SK-N-SH (cell line): ENCODE measurements at regions not wholly inside any gene's neighbourhood (a gene's known extent, or its start where the extent isn't known, plus 50 kb on each side); places are given as distances from the start of the nearest gene placed in this dataset.

Experiments used
- CTCF ChIA-PET: fragments of 300-600, 350-600 bp; formaldehyde crosslinking; extraction: SDS; loops from one replicate; lab custom pipeline; 2021; lab: Yijun Ruan, JAX
- POLR2A ChIA-PET: fragments of 350-600 bp; sonication (Branson Sonifier 250); formaldehyde crosslinking; extraction: SDS; loops from one replicate; lab custom pipeline; 2020; ENCODE audit warnings: antibody characterized with exemption, inconsistent platforms; lab: Yijun Ruan, JAX
- DNase-seq: peaks from one replicate; pipeline ENCODE4 v3.0.0; 2012
- H2AFZ ChIP-seq: fragments of 200-600 bp; sonication (generic); 2 replicates; pipeline ENCODE4 v1.8.1; 2016; ENCODE audit warnings: antibody characterized with exemption, mild to moderate bottlenecking, low read depth
- H3F3A ChIP-seq: fragments of 200-600 bp; sonication (generic); replicated peaks from 2 replicates; pipeline ENCODE3; 2016; ENCODE audit warnings: antibody characterized with exemption, mild to moderate bottlenecking; ENCODE audit not compliant: insufficient read depth
- H3K27ac ChIP-seq, 2 experiments: fragments of 200-500 bp in 1 of 2; fragments of 200-600 bp in 1 of 2; sonication (Bioruptor generic) in 1 of 2; sonication (generic), shearing (Covaris generic) in 1 of 2; 2 replicates each; pipeline versions ENCODE4 v1.5.1 to v1.6.1; 2014 to 2016; ENCODE audit warnings: low read depth in 2 of 2, inconsistent platforms in 1 of 2, low read length in 1 of 2, mild to moderate bottlenecking in 1 of 2, mixed read lengths in 1 of 2
- H3K27me3 ChIP-seq: fragments of 200-600 bp; sonication (generic), shearing (Covaris generic); 2 replicates; pipeline ENCODE4 v1.6.1; 2016; ENCODE audit warnings: mixed run types; ENCODE audit not compliant: insufficient read depth
- H3K36me3 ChIP-seq, 2 experiments: fragments of 200-500 bp in 1 of 2; fragments of 200-600 bp in 1 of 2; sonication (Bioruptor generic) in 1 of 2; sonication (generic) in 1 of 2; replicated peaks in 1 of 2; 2 replicates each; pipeline versions ENCODE3 to v1.5.1; 2014 to 2016; ENCODE audit warnings: low read length in 1 of 2, mild to moderate bottlenecking in 1 of 2; ENCODE audit not compliant: insufficient read depth in 2 of 2, control insufficient read depth in 1 of 2
- H3K4me1 ChIP-seq, 2 experiments: fragments of 200-500 bp in 1 of 2; fragments of 200-600 bp in 1 of 2; sonication (Bioruptor generic) in 1 of 2; sonication (generic), shearing (Covaris generic) in 1 of 2; 2 replicates each; pipeline versions ENCODE4 v1.5.1 to v1.6.1; 2014 to 2016; ENCODE audit warnings: low read depth in 1 of 2, low read length in 1 of 2, mixed run types in 1 of 2; ENCODE audit not compliant: insufficient read depth in 2 of 2, control insufficient read depth in 1 of 2
- H3K4me2 ChIP-seq: fragments of 200-600 bp; sonication (generic), shearing (Covaris generic); 2 replicates; pipeline ENCODE4 v1.6.1; 2017; ENCODE audit warnings: mixed run types
- H3K4me3 ChIP-seq, 2 experiments: fragments of 200-500 bp in 1 of 2; fragments of 200-600 bp in 1 of 2; sonication (Bioruptor generic) in 1 of 2; sonication (generic), shearing (Covaris generic) in 1 of 2; 2 replicates each; pipeline versions ENCODE4 v1.5.1 to v1.8.1; 2014 to 2016; ENCODE audit warnings: low read depth in 2 of 2, inconsistent platforms in 1 of 2, low read length in 1 of 2, mild to moderate bottlenecking in 1 of 2, mixed read lengths in 1 of 2, moderate library complexity in 1 of 2
- H3K79me2 ChIP-seq: fragments of 200-600 bp; sonication (generic); 2 replicates; pipeline ENCODE4 v1.8.1; 2017; ENCODE audit warnings: mild to moderate bottlenecking; ENCODE audit not compliant: insufficient read depth
- H3K9ac ChIP-seq: fragments of 200-600 bp; sonication (generic); 2 replicates; pipeline ENCODE4 v1.6.1; 2017; ENCODE audit warnings: mixed run types
- H3K9me2 ChIP-seq: fragments of 200-600 bp; sonication (generic); 2 replicates; pipeline ENCODE4 v1.6.1; 2017; ENCODE audit warnings: mixed run types
- H3K9me3 ChIP-seq: fragments of 200-600 bp; sonication (generic); 2 replicates; pipeline ENCODE4 v1.6.1; 2017; ENCODE audit warnings: mixed run types, mild to moderate bottlenecking, moderate library complexity
- H4K20me1 ChIP-seq: fragments of 200-600 bp; sonication (generic); 2 replicates; pipeline ENCODE4 v1.6.1; 2017; ENCODE audit warnings: mild to moderate bottlenecking, mixed run types; ENCODE audit not compliant: insufficient read depth
- CTCF ChIP-seq: fragments of 200-600 bp; sonication (generic); IDR thresholded peaks from 2 replicates; pipeline ENCODE4 v1.6.1; 2017; ENCODE audit warnings: antibody characterized with exemption, mild to moderate bottlenecking, moderate library complexity
- ELF1 ChIP-seq: IDR thresholded peaks from 2 replicates; pipeline ENCODE4 v1.4.0; 2012
- EP300 ChIP-seq, 2 experiments: IDR thresholded peaks; 2 replicates each; pipeline versions ENCODE4 v1.4.0 to v1.6.1; 2012; ENCODE audit warnings: borderline replicate concordance in 1 of 2, low read depth in 1 of 2, low read length in 1 of 2
- EZH2phosphoT487 ChIP-seq: fragments of 200-600 bp; sonication (generic); IDR thresholded peaks from 2 replicates; pipeline ENCODE4 v1.6.1; 2017; ENCODE audit warnings: low read depth, mixed run types, mild to moderate bottlenecking, antibody characterized with exemption, moderate library complexity, borderline replicate concordance
- FOSL2 ChIP-seq: IDR thresholded peaks from 2 replicates; pipeline ENCODE4 v1.4.0; 2012; ENCODE audit warnings: low read depth, mild to moderate bottlenecking, moderate library complexity, borderline replicate concordance
- FOXJ3 ChIP-seq: sonication (generic); formaldehyde crosslinking; IDR thresholded peaks from 2 replicates; pipeline ENCODE4 v1.5.1; 2020; ENCODE audit warnings: mild to moderate bottlenecking, missing genetic modification reagents
- FOXM1 ChIP-seq: IDR thresholded peaks from 2 replicates; pipeline ENCODE4 v1.4.0; 2012; ENCODE audit warnings: low read depth, mild to moderate bottlenecking
- GABPA ChIP-seq: IDR thresholded peaks from 2 replicates; pipeline ENCODE4 v1.4.0; 2012; ENCODE audit warnings: low read depth, mild to moderate bottlenecking
- IRF3 ChIP-seq: fragments of 150-350 bp; IDR thresholded peaks from 2 replicates; pipeline ENCODE4 v1.6.1; 2016; ENCODE audit warnings: mild to moderate bottlenecking, low read depth, low read length
- JUND ChIP-seq: IDR thresholded peaks from 2 replicates; pipeline ENCODE4 v1.4.0; 2012
- NFIC ChIP-seq: IDR thresholded peaks from 2 replicates; pipeline ENCODE4 v1.4.0; 2012; ENCODE audit warnings: borderline replicate concordance
- NRF1 ChIP-seq: IDR thresholded peaks from 2 replicates; pipeline ENCODE4 v1.6.1; 2012; ENCODE audit warnings: low read depth, mild to moderate bottlenecking, low read length
- PBX3 ChIP-seq: IDR thresholded peaks from 2 replicates; pipeline ENCODE4; 2012
- RAD21 ChIP-seq: IDR thresholded peaks from 2 replicates; pipeline ENCODE4 v1.6.1; 2012; ENCODE audit warnings: mild to moderate bottlenecking, low read length
- RCOR1 ChIP-seq: fragments of 150-350 bp; IDR thresholded peaks from 2 replicates; pipeline ENCODE4 v1.6.1; 2017; ENCODE audit warnings: antibody characterized with exemption, low read length
- RFX5 ChIP-seq: IDR thresholded peaks from 2 replicates; pipeline ENCODE4 v1.6.1; 2012; ENCODE audit warnings: mild to moderate bottlenecking, improper control_type of control experiment, low read length
- RXRA ChIP-seq: IDR thresholded peaks from 2 replicates; pipeline ENCODE4 v1.4.0; 2012; ENCODE audit warnings: low read depth, mild to moderate bottlenecking, borderline replicate concordance
- SMC3 ChIP-seq: IDR thresholded peaks from 2 replicates; pipeline ENCODE4 v1.6.1; 2012; ENCODE audit warnings: low read depth, low read length, improper control_type of control experiment
- TCF12 ChIP-seq: IDR thresholded peaks from 2 replicates; pipeline ENCODE4 v1.4.0; 2012
- USF1 ChIP-seq: IDR thresholded peaks from 2 replicates; pipeline ENCODE4 v1.4.0; 2012; ENCODE audit warnings: low read depth, borderline replicate concordance
- YY1 ChIP-seq: IDR thresholded peaks from 2 replicates; pipeline ENCODE4 v1.4.0; 2012; ENCODE audit warnings: low read depth, mild to moderate bottlenecking
- ZBTB33 ChIP-seq: IDR thresholded peaks from 2 replicates; pipeline ENCODE4 v1.4.0; 2012; ENCODE audit warnings: low read depth, borderline replicate concordance
- WGBS: methylation state at CpG from one replicate; pipeline ENCODE4 v1.1.6; 2017; ENCODE audit warnings: low lambda C conversion rate; 5-methylcytosine and 5-hydroxymethylcytosine counted together

GRCh38 chr1:29800120-29800519 is 563.8 kb downstream of the PTPRU start:
- Histone ChIP-seq H3K9me3 (no peaks in the 10 kb centered on the region), H4K20me1 (no peaks in the 10 kb centered on the region), H3K4me2 (no peak overlapping the region), H3K27me3 (no peaks in the 10 kb centered on the region), H3K36me3 (no peaks in the 10 kb centered on the region), H3K4me1 (peaks cover 0 to 41% of the 10 kb centered on the region in 2 experiments; a peak in 2 of 4 replicates), H2AFZ (no peak overlapping the region), H3K79me2 (no peaks in the 10 kb centered on the region), H3K4me3 (no peak overlapping the region), H3K9me2 (no peaks in the 10 kb centered on the region), H3K27ac (no peak overlapping the region), H3K9ac (no peak overlapping the region), H3F3A (no peaks in the 10 kb centered on the region)
- ChIA-PET POLR2A (no interaction called here), CTCF (interaction anchor here (1.0 to 1.8 kb wide), 3 partner anchors 33 to 312 kb away, joined by 3 to 6 read pairs (median 4); no protein-coding TSS in a partner anchor)
- TF ChIP-seq SMC3 (no peak), EZH2phosphoT487 (no peak), JUND (no peak), FOXJ3 (no peak), PBX3 (no peak), ELF1 (no peak), USF1 (no peak)
- WGBS: 41% methylated on average over 2 of the region's 5 CpGs
- peak; percentile 11 for DNase-seq

GRCh38 chr1:29798699-29799566 is 562.6 kb downstream of the PTPRU start:
- Histone ChIP-seq H3K36me3 (no peaks in the 10 kb centered on the region), H3K4me1 (peaks cover 0 to 30% of the 10 kb centered on the region in 2 experiments; a peak in 2 of 4 replicates), H3K9me3 (no peaks in the 10 kb centered on the region), H3F3A (no peaks in the 10 kb centered on the region), H3K4me3 (no peak overlapping the region), H3K27me3 (no peaks in the 10 kb centered on the region), H3K79me2 (no peaks in the 10 kb centered on the region), H2AFZ (no peak overlapping the region), H3K9ac (no peak overlapping the region), H3K4me2 (no peak overlapping the region), H3K9me2 (no peaks in the 10 kb centered on the region), H3K27ac (no peak overlapping the region), H4K20me1 (no peaks in the 10 kb centered on the region)
- no peak for DNase-seq
- 36% methylated on average over 13 of the region's 13 CpGs for WGBS
- CTCF ChIA-PET: interaction anchor here (1.3 to 1.8 kb wide), 2 partner anchors 34 to 50 kb away, joined by 4 to 6 read pairs; no protein-coding TSS in a partner anchor
- POLR2A ChIA-PET: no interaction called here
- TF ChIP-seq RXRA (no peak), RCOR1 (no peak), CTCF (no peak), EP300 (IDR thresholded peaks at IDR 0.05; ENCODE audit: borderline replicate concordance in 1 of 2, low read depth in 1 of 2, low read length in 1 of 2) (no peak), JUND (no peak), IRF3 (no peak), FOSL2 (no peak), NRF1 (no peak), FOXM1 (no peak), RAD21 (no peak), YY1 (no peak), ZBTB33 (no peak), TCF12 (no peak), ELF1 (no peak), RFX5 (no peak), NFIC (no peak), GABPA (no peak)
